ENCODE measurements at regions not wholly inside any gene's neighbourhood (a gene's known extent, or its start where the extent isn't known, plus 50 kb on each side); places are given as distances from the start of the nearest gene placed in this dataset.

DNA sequence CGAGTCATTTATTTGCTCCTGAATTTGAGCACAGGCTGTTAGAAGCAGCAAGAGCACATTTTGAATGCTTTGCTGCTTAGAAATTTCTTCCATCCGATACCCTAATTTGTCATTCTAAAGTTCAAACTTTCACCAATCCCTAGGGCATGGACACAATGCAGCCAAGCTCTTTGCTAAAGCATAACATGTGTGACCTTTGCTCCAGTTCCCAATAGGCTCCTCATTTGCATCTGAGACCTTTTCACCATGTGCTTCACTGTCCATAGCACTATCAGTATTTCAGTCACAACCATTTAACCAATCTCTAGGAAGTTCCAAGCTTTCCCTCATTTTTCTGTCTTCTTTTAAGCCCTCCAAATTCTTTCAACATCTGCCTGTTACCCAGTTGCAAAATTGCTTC is 1333.1 kb downstream of the SI start (continued):
- TF ChIP-seq CSRNP3 (CRISPR knock-in tag; IDR thresholded peaks at IDR 0.05) (no peak), CREB5 (CRISPR knock-in tag; IDR thresholded peaks at IDR 0.05; ENCODE audit: low read depth) (no peak), ZFP3 (CRISPR knock-in tag; IDR thresholded peaks at IDR 0.05) (no peak), ISL1 (CRISPR knock-in tag; IDR thresholded peaks at IDR 0.05) (no peak)
- TF ChIP-seq, protein P1, sequence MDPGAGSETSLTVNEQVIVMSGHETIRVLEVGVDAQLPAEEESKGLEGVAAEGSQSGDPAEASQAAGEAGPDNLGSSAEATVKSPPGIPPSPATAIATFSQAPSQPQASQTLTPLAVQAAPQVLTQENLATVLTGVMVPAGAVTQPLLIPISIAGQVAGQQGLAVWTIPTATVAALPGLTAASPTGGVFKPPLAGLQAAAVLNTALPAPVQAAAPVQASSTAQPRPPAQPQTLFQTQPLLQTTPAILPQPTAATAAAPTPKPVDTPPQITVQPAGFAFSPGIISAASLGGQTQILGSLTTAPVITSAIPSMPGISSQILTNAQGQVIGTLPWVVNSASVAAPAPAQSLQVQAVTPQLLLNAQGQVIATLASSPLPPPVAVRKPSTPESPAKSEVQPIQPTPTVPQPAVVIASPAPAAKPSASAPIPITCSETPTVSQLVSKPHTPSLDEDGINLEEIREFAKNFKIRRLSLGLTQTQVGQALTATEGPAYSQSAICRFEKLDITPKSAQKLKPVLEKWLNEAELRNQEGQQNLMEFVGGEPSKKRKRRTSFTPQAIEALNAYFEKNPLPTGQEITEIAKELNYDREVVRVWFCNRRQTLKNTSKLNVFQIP (CRISPR knock-in tag; IDR thresholded peaks at IDR 0.05; ENCODE audit: borderline replicate concordance, low read depth): no peak

- TF ChIP-seq RARB (CRISPR knock-in tag; IDR thresholded peaks at IDR 0.05) (no peak), GLIS3 (CRISPR knock-in tag; IDR thresholded peaks at IDR 0.05) (no peak), SNAI2 (CRISPR knock-in tag; IDR thresholded peaks at IDR 0.05) (no peak), TCF4 (CRISPR knock-in tag; IDR thresholded peaks at IDR 0.05; ENCODE audit: borderline replicate concordance) (no peak), ZNF70 (CRISPR knock-in tag; IDR thresholded peaks at IDR 0.05) (no peak), ZFP30 (CRISPR knock-in tag; IDR thresholded peaks at IDR 0.05) (no peak), OSR1 (CRISPR knock-in tag; IDR thresholded peaks at IDR 0.05) (no peak), ISL1 (CRISPR knock-in tag; IDR thresholded peaks at IDR 0.05) (no peak), CREB5 (CRISPR knock-in tag; IDR thresholded peaks at IDR 0.05; ENCODE audit: low read depth) (no peak), PPARA (CRISPR knock-in tag; IDR thresholded peaks at IDR 0.05; ENCODE audit: borderline replicate concordance) (no peak), BACH2 (CRISPR knock-in tag; IDR thresholded peaks at IDR 0.05; ENCODE audit: borderline replicate concordance) (no peak), ZNF565 (CRISPR knock-in tag; conservative IDR thresholded peaks at IDR 0.05; ENCODE audit: low read depth) (no peak)
These were observed 1342.9 kb downstream of the SI start for GRCh38 chr3:163735394-163735793.

GRCh38 chr3:163730684-163731083 is 1347.6 kb downstream of the SI start:
- ATAC-seq: no peak

More at GRCh38 chr3:163735394-163735793, 1342.9 kb downstream of the SI start:
- no peak for ATAC-seq

GRCh38 chr3:163726125-163726524 is 1352.2 kb downstream of the SI start:
- ATAC-seq: no peak
- TF ChIP-seq TCF4 (CRISPR knock-in tag; IDR thresholded peaks at IDR 0.05; ENCODE audit: borderline replicate concordance): no peak

More at GRCh38 chr3:163730684-163731083, 1347.6 kb downstream of the SI start:
- TF ChIP-seq PPARA (CRISPR knock-in tag; IDR thresholded peaks at IDR 0.05; ENCODE audit: borderline replicate concordance): no peak
- no peak for TF ChIP-seq GLIS3 (CRISPR knock-in tag; IDR thresholded peaks at IDR 0.05)
- no peak for TF ChIP-seq ZNF70 (CRISPR knock-in tag; IDR thresholded peaks at IDR 0.05)
- TF ChIP-seq, protein P2, sequence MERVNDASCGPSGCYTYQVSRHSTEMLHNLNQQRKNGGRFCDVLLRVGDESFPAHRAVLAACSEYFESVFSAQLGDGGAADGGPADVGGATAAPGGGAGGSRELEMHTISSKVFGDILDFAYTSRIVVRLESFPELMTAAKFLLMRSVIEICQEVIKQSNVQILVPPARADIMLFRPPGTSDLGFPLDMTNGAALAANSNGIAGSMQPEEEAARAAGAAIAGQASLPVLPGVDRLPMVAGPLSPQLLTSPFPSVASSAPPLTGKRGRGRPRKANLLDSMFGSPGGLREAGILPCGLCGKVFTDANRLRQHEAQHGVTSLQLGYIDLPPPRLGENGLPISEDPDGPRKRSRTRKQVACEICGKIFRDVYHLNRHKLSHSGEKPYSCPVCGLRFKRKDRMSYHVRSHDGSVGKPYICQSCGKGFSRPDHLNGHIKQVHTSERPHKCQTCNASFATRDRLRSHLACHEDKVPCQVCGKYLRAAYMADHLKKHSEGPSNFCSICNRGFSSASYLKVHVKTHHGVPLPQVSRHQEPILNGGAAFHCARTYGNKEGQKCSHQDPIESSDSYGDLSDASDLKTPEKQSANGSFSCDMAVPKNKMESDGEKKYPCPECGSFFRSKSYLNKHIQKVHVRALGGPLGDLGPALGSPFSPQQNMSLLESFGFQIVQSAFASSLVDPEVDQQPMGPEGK (CRISPR knock-in tag; IDR thresholded peaks at IDR 0.05; ENCODE audit: borderline replicate concordance): no peak
- no peak for TF ChIP-seq ZC3H10 (CRISPR knock-in tag; IDR thresholded peaks at IDR 0.05)
- no peak for TF ChIP-seq ZFP3 (CRISPR knock-in tag; IDR thresholded peaks at IDR 0.05)
- no peak for TF ChIP-seq RARB (CRISPR knock-in tag; IDR thresholded peaks at IDR 0.05)
- no peak for TF ChIP-seq ISL1 (CRISPR knock-in tag; IDR thresholded peaks at IDR 0.05)
- TF ChIP-seq ESRRG (CRISPR knock-in tag; IDR thresholded peaks at IDR 0.05): no peak
- no peak for TF ChIP-seq OSR1 (CRISPR knock-in tag; IDR thresholded peaks at IDR 0.05)

- ATAC-seq: no peak
- TF ChIP-seq ARNTL (CRISPR knock-in tag; IDR thresholded peaks at IDR 0.05; ENCODE audit: borderline replicate concordance, low read depth) (no peak), ZNF70 (CRISPR knock-in tag; IDR thresholded peaks at IDR 0.05) (no peak), SNAI2 (CRISPR knock-in tag; IDR thresholded peaks at IDR 0.05) (no peak), ISL1 (CRISPR knock-in tag; IDR thresholded peaks at IDR 0.05) (no peak), TCF4 (CRISPR knock-in tag; IDR thresholded peaks at IDR 0.05; ENCODE audit: borderline replicate concordance) (no peak), PPARA (CRISPR knock-in tag; IDR thresholded peaks at IDR 0.05; ENCODE audit: borderline replicate concordance) (no peak), ZNF565 (CRISPR knock-in tag; conservative IDR thresholded peaks at IDR 0.05; ENCODE audit: low read depth) (no peak), ZFP3 (CRISPR knock-in tag; IDR thresholded peaks at IDR 0.05) (no peak), ZFP30 (CRISPR knock-in tag; IDR thresholded peaks at IDR 0.05) (no peak), ESRRG (CRISPR knock-in tag; IDR thresholded peaks at IDR 0.05) (no peak), OSR1 (CRISPR knock-in tag; IDR thresholded peaks at IDR 0.05) (no peak), TOX (CRISPR knock-in tag; IDR thresholded peaks at IDR 0.05; ENCODE audit: borderline replicate concordance) (no peak)
- TF ChIP-seq, protein P1 (CRISPR knock-in tag; IDR thresholded peaks at IDR 0.05; ENCODE audit: borderline replicate concordance, low read depth): no peak
These were observed 1355.9 kb downstream of the SI start for GRCh38 chr3:163722405-163722804.
